Keratinocyte (primary cell): ENCODE measurements at regions not wholly inside any gene's neighbourhood (a gene's known extent, or its start where the extent isn't known, plus 50 kb on each side); places are given as distances from the start of the nearest gene placed in this dataset.

Source experiments
- EZH2 ChIP-seq: IDR thresholded peaks from one replicate; pipeline ENCODE4 v1.6.1; 2012; ENCODE audit warnings: inconsistent platforms, mild to moderate bottlenecking, low read length, moderate library complexity
- TF ChIP-seq, protein P1 (sequence below), 3 experiments: IDR thresholded peaks in 1 of 3; conservative IDR thresholded peaks in 1 of 3; optimal IDR thresholded peaks in 1 of 3; 2 replicates in 2 of 3; 3 replicates in 1 of 3; pipeline versions ENCODE3 to v1.5.1; 2011; ENCODE audit warnings: low read length in 3 of 3, mild to moderate bottlenecking in 3 of 3, moderate library complexity in 2 of 3, control low read depth in 1 of 3, inconsistent platforms in 1 of 3; ENCODE audit not compliant: insufficient read depth in 2 of 3; ENCODE audit errors: extremely low read depth in 1 of 3

DNA sequence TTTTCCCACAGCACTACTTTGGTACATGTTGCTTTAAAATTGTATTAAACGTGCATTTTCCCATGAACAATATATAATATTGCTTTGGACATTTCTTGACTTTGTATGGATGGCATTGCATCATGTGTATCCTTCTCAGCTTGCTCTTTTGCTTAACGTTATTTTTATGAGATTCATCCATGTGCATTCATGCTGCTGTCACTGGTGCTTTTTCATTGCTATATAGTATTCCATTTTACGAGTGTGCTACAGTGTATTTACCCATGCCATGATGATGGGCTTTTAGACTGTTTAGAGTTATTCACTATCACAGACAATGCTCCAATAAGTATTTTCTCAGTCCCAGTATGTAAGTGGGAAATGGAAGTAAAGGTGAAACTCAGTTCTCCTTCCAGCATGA lies 195.2 kb upstream of the COX10 start:
- TF ChIP-seq, protein P1, sequence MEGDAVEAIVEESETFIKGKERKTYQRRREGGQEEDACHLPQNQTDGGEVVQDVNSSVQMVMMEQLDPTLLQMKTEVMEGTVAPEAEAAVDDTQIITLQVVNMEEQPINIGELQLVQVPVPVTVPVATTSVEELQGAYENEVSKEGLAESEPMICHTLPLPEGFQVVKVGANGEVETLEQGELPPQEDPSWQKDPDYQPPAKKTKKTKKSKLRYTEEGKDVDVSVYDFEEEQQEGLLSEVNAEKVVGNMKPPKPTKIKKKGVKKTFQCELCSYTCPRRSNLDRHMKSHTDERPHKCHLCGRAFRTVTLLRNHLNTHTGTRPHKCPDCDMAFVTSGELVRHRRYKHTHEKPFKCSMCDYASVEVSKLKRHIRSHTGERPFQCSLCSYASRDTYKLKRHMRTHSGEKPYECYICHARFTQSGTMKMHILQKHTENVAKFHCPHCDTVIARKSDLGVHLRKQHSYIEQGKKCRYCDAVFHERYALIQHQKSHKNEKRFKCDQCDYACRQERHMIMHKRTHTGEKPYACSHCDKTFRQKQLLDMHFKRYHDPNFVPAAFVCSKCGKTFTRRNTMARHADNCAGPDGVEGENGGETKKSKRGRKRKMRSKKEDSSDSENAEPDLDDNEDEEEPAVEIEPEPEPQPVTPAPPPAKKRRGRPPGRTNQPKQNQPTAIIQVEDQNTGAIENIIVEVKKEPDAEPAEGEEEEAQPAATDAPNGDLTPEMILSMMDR (optimal IDR thresholded peaks at IDR 0.05 in 1 of 3, IDR thresholded peaks at IDR 0.05 in 1 of 3, conservative IDR thresholded peaks at IDR 0.05 in 1 of 3; ENCODE audit: extremely low read depth in 1 of 3, insufficient read depth in 2 of 3, low read length in 3 of 3): no peak
- TF ChIP-seq EZH2: no peak
